ENCODE measurements at regions not wholly inside any gene's neighbourhood (a gene's known extent, or its start where the extent isn't known, plus 50 kb on each side); places are given as distances from the start of the nearest gene placed in this dataset.

- TF ChIP-seq, protein P1, sequence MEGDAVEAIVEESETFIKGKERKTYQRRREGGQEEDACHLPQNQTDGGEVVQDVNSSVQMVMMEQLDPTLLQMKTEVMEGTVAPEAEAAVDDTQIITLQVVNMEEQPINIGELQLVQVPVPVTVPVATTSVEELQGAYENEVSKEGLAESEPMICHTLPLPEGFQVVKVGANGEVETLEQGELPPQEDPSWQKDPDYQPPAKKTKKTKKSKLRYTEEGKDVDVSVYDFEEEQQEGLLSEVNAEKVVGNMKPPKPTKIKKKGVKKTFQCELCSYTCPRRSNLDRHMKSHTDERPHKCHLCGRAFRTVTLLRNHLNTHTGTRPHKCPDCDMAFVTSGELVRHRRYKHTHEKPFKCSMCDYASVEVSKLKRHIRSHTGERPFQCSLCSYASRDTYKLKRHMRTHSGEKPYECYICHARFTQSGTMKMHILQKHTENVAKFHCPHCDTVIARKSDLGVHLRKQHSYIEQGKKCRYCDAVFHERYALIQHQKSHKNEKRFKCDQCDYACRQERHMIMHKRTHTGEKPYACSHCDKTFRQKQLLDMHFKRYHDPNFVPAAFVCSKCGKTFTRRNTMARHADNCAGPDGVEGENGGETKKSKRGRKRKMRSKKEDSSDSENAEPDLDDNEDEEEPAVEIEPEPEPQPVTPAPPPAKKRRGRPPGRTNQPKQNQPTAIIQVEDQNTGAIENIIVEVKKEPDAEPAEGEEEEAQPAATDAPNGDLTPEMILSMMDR (IDR thresholded peaks at IDR 0.05 in 4 of 5, conservative IDR thresholded peaks at IDR 0.05 in 1 of 5) = no peak
- no peak for TF ChIP-seq POLR2A (IDR thresholded peaks at IDR 0.05)
- Histone ChIP-seq H3K27ac (no peak overlapping the region), H3K4me3 (no peak overlapping the region), H3K4me1 (no peaks in the 10 kb centered on the region), H3K9me3 (no peaks in the 10 kb centered on the region), H3K27me3 (no peaks in the 10 kb centered on the region), H3K36me3 (no peaks in the 10 kb centered on the region)
- ATAC-seq = no peak
- in situ Hi-C loops (cut with MboI; ENCODE audit: low sequenced_read_pairs in 4 of 4) = no loop called here
- intact Hi-C loops (cut with DNase I; ENCODE audit: low total_unique reads) = no loop called here
- no peak for DNase-seq
These were observed 78.6 kb upstream of the KLHL29 start for GRCh38 chr2:23306401-23306800.

GRCh38 chr2:23311186-23311585 lies 73.8 kb upstream of the KLHL29 start:
- TF ChIP-seq, protein P1 (IDR thresholded peaks at IDR 0.05 in 4 of 5, conservative IDR thresholded peaks at IDR 0.05 in 1 of 5) = no peak
- TF ChIP-seq POLR2A (IDR thresholded peaks at IDR 0.05) = no peak
- no peak for DNase-seq
- H3K36me3 ChIP-seq = no peaks in the 10 kb centered on the region
- no peak for ATAC-seq
- no peaks in the 10 kb centered on the region for H3K4me1 ChIP-seq
- H3K9me3 ChIP-seq = no peaks in the 10 kb centered on the region
- no peak overlapping the region for H3K27ac ChIP-seq
- no peak overlapping the region for H3K4me3 ChIP-seq
- in situ Hi-C loops (cut with MboI; ENCODE audit: low sequenced_read_pairs in 4 of 4) = no loop called here
- intact Hi-C loops (cut with DNase I; ENCODE audit: low total_unique reads) = no loop called here
- no peaks in the 10 kb centered on the region for H3K27me3 ChIP-seq

DNA sequence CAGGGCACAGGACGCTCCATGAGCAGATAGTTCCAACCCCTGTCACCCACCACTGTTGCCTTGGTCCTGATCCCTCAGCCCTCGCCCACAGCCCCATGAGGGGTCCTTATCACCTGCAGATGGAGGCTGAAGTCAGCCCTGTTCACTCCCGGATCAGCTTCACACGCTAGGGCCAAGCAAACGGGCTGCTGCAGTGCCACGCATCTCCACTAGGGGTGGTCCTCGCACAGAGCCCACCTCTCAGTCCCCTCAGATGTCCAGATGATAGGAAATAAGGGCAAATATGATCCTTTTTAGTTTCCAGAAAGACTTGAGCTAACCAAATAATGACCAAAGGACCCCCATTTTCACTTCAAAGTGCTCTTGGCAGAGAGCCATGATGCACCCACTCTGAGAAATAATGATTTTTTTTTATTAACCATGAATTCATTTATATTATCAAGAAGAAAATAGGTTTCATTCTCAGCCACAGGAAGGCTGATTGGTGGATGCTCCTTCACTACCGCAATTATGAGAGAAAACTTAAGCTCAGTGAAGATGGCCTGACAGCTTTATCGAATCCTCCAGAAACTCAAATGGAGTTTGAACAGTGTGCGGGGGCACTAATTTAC lies 71.9 kb upstream of the KLHL29 start:
- TF ChIP-seq POLR2A (IDR thresholded peaks at IDR 0.05) = no peak
- TF ChIP-seq, protein P1 (IDR thresholded peaks at IDR 0.05 in 4 of 5, conservative IDR thresholded peaks at IDR 0.05 in 1 of 5) = peak in 1 of 5 experiments; percentile 15
- DNase-seq (no peak), ATAC-seq (no peak)

DNA sequence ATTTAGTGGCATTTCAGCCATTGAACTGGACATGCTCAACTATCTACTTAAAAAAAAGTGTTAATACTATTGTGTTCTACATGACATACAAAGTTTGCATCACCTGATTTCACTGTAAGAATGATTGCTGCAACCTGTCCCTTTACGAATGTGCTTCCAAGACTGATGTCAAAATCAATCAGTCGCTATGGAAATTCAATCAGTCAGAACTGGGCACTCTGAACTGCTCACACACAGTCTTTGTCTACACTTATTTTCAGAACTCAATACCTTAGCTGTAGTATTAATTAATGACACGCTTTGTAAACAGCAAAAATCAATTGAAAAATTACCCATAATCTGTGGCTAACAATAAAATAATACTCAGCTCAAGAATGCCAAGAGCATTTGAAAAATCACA lies 70.3 kb upstream of the KLHL29 start:
- no peak for DNase-seq
- ATAC-seq = no peak
- Histone ChIP-seq H3K4me3 (no peak overlapping the region), H3K36me3 (no peaks in the 10 kb centered on the region), H3K27ac (no peak overlapping the region), H3K9me3 (no peaks in the 10 kb centered on the region), H3K4me1 (no peaks in the 10 kb centered on the region), H3K27me3 (no peaks in the 10 kb centered on the region)
- TF ChIP-seq POLR2A (IDR thresholded peaks at IDR 0.05) = no peak
- TF ChIP-seq, protein P1 (IDR thresholded peaks at IDR 0.05 in 4 of 5, conservative IDR thresholded peaks at IDR 0.05 in 1 of 5) = no peak
- in situ Hi-C loops (cut with MboI; ENCODE audit: low sequenced_read_pairs in 4 of 4) = no loop called here
- intact Hi-C loops (cut with DNase I; ENCODE audit: low total_unique reads) = no loop called here

More for the DNA sequence above, 71.9 kb upstream of the KLHL29 start:
- Histone ChIP-seq H3K9me3 (no peaks in the 10 kb centered on the region), H3K27me3 (no peaks in the 10 kb centered on the region), H3K27ac (no peak overlapping the region), H3K4me1 (no peaks in the 10 kb centered on the region), H3K36me3 (no peaks in the 10 kb centered on the region), H3K4me3 (no peak overlapping the region)
- intact Hi-C loops (cut with DNase I; ENCODE audit: low total_unique reads) = no loop called here
- in situ Hi-C loops (cut with MboI; ENCODE audit: low sequenced_read_pairs in 4 of 4) = no loop called here

DNA sequence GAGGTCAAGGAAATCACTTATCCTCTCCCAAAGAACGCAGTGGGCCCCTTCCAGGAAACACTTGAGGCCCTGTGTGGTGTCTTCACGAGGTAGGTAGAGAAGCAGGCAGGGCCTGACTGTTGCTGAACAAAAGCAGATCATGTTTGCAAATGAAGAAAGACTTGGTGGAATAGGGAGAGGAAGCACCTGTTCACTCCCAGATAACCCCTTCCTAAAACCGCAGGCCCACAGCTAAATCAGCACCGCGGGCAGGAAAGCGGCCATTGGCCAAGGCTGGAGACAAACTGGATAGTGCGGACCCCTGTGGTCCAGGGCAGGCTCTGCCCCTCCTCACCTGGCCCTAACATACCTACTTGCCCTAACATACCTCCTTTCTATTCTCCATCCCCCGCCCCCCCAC lies 64.9 kb upstream of the KLHL29 start:
- H3K27me3 ChIP-seq = peaks cover 0 to 5% (median 0%) of the 10 kb centered on the region in 3 donors
- ATAC-seq = no peak
- H3K27ac ChIP-seq = no peak overlapping the region
- TF ChIP-seq, protein P1 (IDR thresholded peaks at IDR 0.05 in 4 of 5, conservative IDR thresholded peaks at IDR 0.05 in 1 of 5) = no peak
- no peak for TF ChIP-seq POLR2A (IDR thresholded peaks at IDR 0.05)
- no peaks in the 10 kb centered on the region for H3K36me3 ChIP-seq
- DNase-seq = no peak
- H3K4me1 ChIP-seq = peaks cover 0 to 4% of the 10 kb centered on the region in 2 donors
- in situ Hi-C loops (cut with MboI; ENCODE audit: low sequenced_read_pairs in 4 of 4) = no loop called here
- intact Hi-C loops (cut with DNase I; ENCODE audit: low total_unique reads) = no loop called here
- H3K9me3 ChIP-seq = no peaks in the 10 kb centered on the region
- no peak overlapping the region for H3K4me3 ChIP-seq

Measured in gastrocnemius medialis (tissue), 4 donors.